Upper lobe of left lung (tissue), 4 donors: ENCODE measurements at regions not wholly inside any gene's neighbourhood (a gene's known extent, or its start where the extent isn't known, plus 50 kb on each side); places are given as distances from the start of the nearest gene placed in this dataset.

ENCODE experiments used
- CTCF ChIP-seq, 6 experiments: fragments of 450-650 bp in 4 of 6; fragments of 200-600 bp in 2 of 6; sonication (generic) in 2 of 6; IDR thresholded peaks; one replicate each; pipeline ENCODE4 v1.5.1; 2016 to 2019; ENCODE audit warnings: antibody characterized with exemption in 6 of 6
- EP300 ChIP-seq, 4 donors: sonication (generic); formaldehyde crosslinking; IDR thresholded peaks; one replicate each; pipeline ENCODE4 v1.5.1; 2017; ENCODE audit warnings: antibody characterized with exemption in 4 of 4, control low read depth in 2 of 4
- POLR2A ChIP-seq, 4 donors: fragments of 450-650 bp; IDR thresholded peaks; one replicate each; pipeline ENCODE4 v1.5.1; 2016 to 2017; ENCODE audit warnings: antibody characterized with exemption in 4 of 4, mild to moderate bottlenecking in 2 of 4
- POLR2AphosphoS5 ChIP-seq, 2 donors: sonication (generic); formaldehyde crosslinking; IDR thresholded peaks; one replicate each; pipeline ENCODE4 v1.5.1; 2017; ENCODE audit warnings: antibody characterized with exemption in 2 of 2

- TF ChIP-seq CTCF (IDR thresholded peaks at IDR 0.05): no peak
- TF ChIP-seq POLR2A (IDR thresholded peaks at IDR 0.05): no peak
- no peak for TF ChIP-seq EP300 (IDR thresholded peaks at IDR 0.05)
- TF ChIP-seq POLR2AphosphoS5 (IDR thresholded peaks at IDR 0.05): no peak
Measured at GRCh38 chr3:177960014-177960413, 576.2 kb upstream of the KCNMB2 start.
